ENCODE measurements at regions not wholly inside any gene's neighbourhood (a gene's known extent, or its start where the extent isn't known, plus 50 kb on each side); places are given as distances from the start of the nearest gene placed in this dataset.

- peaks cover 13% of the 10 kb centered on the region for H3K36me3 Mint-ChIP-seq
- TF ChIP-seq, protein P1, sequence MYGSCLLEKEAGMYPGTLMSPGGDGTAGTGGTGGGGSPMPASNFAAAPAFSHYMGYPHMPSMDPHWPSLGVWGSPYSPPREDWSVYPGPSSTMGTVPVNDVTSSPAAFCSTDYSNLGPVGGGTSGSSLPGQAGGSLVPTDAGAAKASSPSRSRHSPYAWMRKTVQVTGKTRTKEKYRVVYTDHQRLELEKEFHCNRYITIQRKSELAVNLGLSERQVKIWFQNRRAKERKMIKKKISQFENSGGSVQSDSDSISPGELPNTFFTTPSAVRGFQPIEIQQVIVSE (CRISPR knock-in tag; IDR thresholded peaks at IDR 0.05; ENCODE audit: borderline replicate concordance): no peak
- TF ChIP-seq NFE2L1 (CRISPR knock-in tag; IDR thresholded peaks at IDR 0.05): no peak
- no peak for TF ChIP-seq E2F1 (CRISPR knock-in tag; IDR thresholded peaks at IDR 0.05)
- ATAC-seq: no peak
- H3K27ac Mint-ChIP-seq: no peak overlapping the region
- H3K4me3 Mint-ChIP-seq: no peak overlapping the region
- DNase-seq (ENCODE audit: low spot score): no peak
- ChIA-PET POLR2A (no interaction called here), CTCF (no interaction called here)
- peaks cover 40% of the 10 kb centered on the region for H3K9me3 Mint-ChIP-seq
- H3K27me3 Mint-ChIP-seq (ENCODE audit: low read depth): no peaks in the 10 kb centered on the region
- H3K4me1 Mint-ChIP-seq: no peaks in the 10 kb centered on the region
Measured at GRCh38 chr13:75038393-75039113, 443.4 kb downstream of the TBC1D4 start.

DNA sequence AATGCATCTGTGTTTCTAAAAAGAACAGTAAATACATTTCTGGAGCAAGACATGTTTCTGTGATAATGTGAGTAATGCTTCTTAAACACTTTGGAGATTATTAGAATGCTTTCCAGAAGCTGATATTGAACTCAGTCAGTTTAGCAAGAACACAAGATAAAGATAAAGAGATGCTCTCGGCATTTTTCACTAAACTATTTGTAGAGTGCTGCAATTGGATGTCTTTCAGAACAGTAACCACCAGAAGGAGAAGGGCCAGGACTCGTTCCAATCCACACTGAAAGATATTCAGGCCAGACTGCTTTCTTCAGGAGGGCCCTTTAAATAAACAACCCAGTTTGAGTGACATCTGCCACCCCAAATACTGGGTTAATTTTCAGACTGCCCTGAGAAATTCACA is 456.0 kb downstream of the TBC1D4 start:
- Mint-ChIP-seq H3K4me3 (no peak overlapping the region), H3K27me3 (ENCODE audit: low read depth) (no peaks in the 10 kb centered on the region), H3K9me3 (peaks cover 27% of the 10 kb centered on the region), H3K27ac (no peak overlapping the region), H3K36me3 (peaks cover 11% of the 10 kb centered on the region; the same call in 1 of the 2 replicates), H3K4me1 (no peaks in the 10 kb centered on the region)
- ChIA-PET POLR2A (no interaction called here), CTCF (no interaction called here)
- ATAC-seq: no peak
- no peak for DNase-seq (ENCODE audit: low spot score)
- TF ChIP-seq ZNF512 (CRISPR knock-in tag; IDR thresholded peaks at IDR 0.05; ENCODE audit: borderline replicate concordance) (no peak), ARID4B (CRISPR knock-in tag; IDR thresholded peaks at IDR 0.05; ENCODE audit: borderline replicate concordance) (no peak), MXD4 (CRISPR knock-in tag; IDR thresholded peaks at IDR 0.05; ENCODE audit: borderline replicate concordance) (no peak), JUN (CRISPR knock-in tag; IDR thresholded peaks at IDR 0.05) (no peak), ETV6 (CRISPR knock-in tag; IDR thresholded peaks at IDR 0.05) (no peak), GABPB1 (CRISPR knock-in tag; IDR thresholded peaks at IDR 0.05) (no peak), TEAD4 (CRISPR knock-in tag; IDR thresholded peaks at IDR 0.05) (no peak), FOXP1 (CRISPR knock-in tag; IDR thresholded peaks at IDR 0.05; ENCODE audit: borderline replicate concordance) (no peak), USF1 (CRISPR knock-in tag; IDR thresholded peaks at IDR 0.05) (no peak), SP1 (CRISPR knock-in tag; conservative IDR thresholded peaks at IDR 0.05) (no peak), ZNF671 (CRISPR knock-in tag; IDR thresholded peaks at IDR 0.05) (no peak), NR3C1 (CRISPR knock-in tag; conservative IDR thresholded peaks at IDR 0.05; ENCODE audit: low read depth) (no peak), GTF2I (CRISPR knock-in tag; conservative IDR thresholded peaks at IDR 0.05) (no peak), SMAD4 (CRISPR knock-in tag; IDR thresholded peaks at IDR 0.05) (no peak), FOXK1 (CRISPR knock-in tag; IDR thresholded peaks at IDR 0.05) (no peak), OVOL2 (CRISPR knock-in tag; IDR thresholded peaks at IDR 0.05; ENCODE audit: borderline replicate concordance) (no peak), HMGXB4 (CRISPR knock-in tag; IDR thresholded peaks at IDR 0.05) (no peak)
- TF ChIP-seq, protein P2, sequence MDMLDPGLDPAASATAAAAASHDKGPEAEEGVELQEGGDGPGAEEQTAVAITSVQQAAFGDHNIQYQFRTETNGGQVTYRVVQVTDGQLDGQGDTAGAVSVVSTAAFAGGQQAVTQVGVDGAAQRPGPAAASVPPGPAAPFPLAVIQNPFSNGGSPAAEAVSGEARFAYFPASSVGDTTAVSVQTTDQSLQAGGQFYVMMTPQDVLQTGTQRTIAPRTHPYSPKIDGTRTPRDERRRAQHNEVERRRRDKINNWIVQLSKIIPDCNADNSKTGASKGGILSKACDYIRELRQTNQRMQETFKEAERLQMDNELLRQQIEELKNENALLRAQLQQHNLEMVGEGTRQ (CRISPR knock-in tag; IDR thresholded peaks at IDR 0.05): no peak

Measured in WTC11 (cell line).